ENCODE measurements at regions not wholly inside any gene's neighbourhood (a gene's known extent, or its start where the extent isn't known, plus 50 kb on each side); places are given as distances from the start of the nearest gene placed in this dataset.

DNA sequence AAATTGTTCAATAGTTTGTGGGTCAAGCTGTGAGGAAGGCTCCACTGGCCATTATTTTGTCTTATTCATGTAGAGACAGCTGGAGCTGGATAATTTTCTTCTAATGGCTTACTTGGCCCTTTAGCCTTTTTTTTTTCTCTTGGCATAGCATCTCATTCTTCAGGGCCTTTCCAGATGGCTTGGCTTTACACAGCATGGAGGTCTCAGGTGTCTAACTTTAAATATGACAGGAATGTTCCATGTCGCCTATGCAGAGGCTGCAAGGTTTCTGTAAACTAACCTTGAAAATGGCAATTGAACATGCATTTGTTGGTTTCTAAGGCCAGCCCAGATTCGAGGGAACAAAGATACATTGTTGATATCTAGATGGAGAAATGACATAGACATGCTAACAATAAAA, 247.9 kb upstream of the CNTN5 start:
- TF ChIP-seq, protein P1, sequence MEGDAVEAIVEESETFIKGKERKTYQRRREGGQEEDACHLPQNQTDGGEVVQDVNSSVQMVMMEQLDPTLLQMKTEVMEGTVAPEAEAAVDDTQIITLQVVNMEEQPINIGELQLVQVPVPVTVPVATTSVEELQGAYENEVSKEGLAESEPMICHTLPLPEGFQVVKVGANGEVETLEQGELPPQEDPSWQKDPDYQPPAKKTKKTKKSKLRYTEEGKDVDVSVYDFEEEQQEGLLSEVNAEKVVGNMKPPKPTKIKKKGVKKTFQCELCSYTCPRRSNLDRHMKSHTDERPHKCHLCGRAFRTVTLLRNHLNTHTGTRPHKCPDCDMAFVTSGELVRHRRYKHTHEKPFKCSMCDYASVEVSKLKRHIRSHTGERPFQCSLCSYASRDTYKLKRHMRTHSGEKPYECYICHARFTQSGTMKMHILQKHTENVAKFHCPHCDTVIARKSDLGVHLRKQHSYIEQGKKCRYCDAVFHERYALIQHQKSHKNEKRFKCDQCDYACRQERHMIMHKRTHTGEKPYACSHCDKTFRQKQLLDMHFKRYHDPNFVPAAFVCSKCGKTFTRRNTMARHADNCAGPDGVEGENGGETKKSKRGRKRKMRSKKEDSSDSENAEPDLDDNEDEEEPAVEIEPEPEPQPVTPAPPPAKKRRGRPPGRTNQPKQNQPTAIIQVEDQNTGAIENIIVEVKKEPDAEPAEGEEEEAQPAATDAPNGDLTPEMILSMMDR (IDR thresholded peaks at IDR 0.05; ENCODE audit: insufficient read depth, low read length, poor library complexity, severe bottlenecking): no peak
- Histone ChIP-seq H3K4me3 (ENCODE audit: low read depth, low read length) (no peak overlapping the region), H3K36me3 (ENCODE audit: control insufficient read depth, insufficient read depth, low read length) (no peaks in the 10 kb centered on the region), H3K27me3 (ENCODE audit: control insufficient read depth, insufficient read depth, low read length) (no peaks in the 10 kb centered on the region)
- no peak for DNase-seq (ENCODE audit: low read depth)

DNA sequence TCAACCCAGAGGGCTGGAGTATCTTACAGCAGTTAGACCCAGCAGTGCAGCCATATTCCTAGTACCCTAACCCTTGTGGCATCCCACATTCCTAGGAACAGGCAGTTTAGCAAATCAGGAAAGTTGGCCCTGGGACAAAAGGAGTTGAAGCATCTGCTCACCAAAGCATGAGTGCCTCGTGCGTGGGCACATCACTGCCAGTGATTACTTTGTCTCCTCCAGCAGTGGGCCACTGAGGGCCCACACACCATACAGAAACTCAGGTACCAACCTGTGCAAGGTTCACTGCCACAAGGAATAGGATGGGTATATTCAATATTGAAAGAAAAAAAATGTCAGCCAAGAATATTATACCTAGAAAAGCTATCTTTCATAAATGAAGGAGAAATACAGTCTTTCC, 227.5 kb upstream of the CNTN5 start:
- no peaks in the 10 kb centered on the region for H3K36me3 ChIP-seq (ENCODE audit: control insufficient read depth, insufficient read depth, low read length)
- no peak for DNase-seq (ENCODE audit: low read depth)
- no peak overlapping the region for H3K4me3 ChIP-seq (ENCODE audit: low read depth, low read length)
- no peaks in the 10 kb centered on the region for H3K27me3 ChIP-seq (ENCODE audit: control insufficient read depth, insufficient read depth, low read length)
- TF ChIP-seq, protein P1 (IDR thresholded peaks at IDR 0.05; ENCODE audit: insufficient read depth, low read length, poor library complexity, severe bottlenecking): no peak

DNA sequence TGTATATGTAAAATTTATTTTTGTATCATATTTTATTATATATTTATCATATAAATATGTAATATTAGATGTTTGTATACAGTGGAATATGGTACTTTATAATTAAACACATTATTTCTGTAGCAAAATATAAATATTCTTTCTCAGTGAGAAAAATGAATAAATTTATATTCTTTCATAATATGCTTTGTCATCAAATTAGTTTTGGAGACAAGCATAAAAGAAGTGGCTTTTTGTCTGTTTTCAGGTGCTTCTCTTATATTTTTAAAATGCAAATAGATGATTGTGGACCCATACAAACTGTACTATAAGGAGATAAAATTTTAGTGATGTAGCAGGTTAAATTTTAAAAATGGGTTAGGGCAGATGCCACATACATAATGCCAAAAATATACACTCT, 222.4 kb upstream of the CNTN5 start:
- no peaks in the 10 kb centered on the region for H3K36me3 ChIP-seq (ENCODE audit: control insufficient read depth, insufficient read depth, low read length)
- H3K4me3 ChIP-seq (ENCODE audit: low read depth, low read length): no peak overlapping the region
- DNase-seq (ENCODE audit: low read depth): no peak
- H3K27me3 ChIP-seq (ENCODE audit: control insufficient read depth, insufficient read depth, low read length): no peaks in the 10 kb centered on the region
- TF ChIP-seq, protein P1 (IDR thresholded peaks at IDR 0.05; ENCODE audit: insufficient read depth, low read length, poor library complexity, severe bottlenecking): no peak

DNA sequence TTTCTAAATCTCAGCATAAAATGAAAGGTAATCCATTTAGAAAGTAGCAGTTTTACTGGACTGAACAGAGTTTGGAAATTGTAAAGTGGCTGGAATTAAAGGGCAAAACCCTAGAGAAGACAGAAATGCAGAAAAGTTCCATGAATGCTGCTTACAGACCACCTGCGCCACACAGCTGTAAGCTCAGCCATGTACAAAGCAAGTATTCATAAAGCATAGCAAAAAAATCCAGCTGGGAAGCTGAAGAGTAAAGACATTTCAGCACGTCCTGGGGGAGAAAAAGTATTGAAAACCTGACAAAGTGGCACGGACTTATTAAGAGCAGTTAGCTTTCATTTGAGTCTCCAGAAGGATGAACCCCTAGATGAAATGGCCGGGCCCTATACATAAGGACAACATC, 220.1 kb upstream of the CNTN5 start:
- TF ChIP-seq, protein P1 (IDR thresholded peaks at IDR 0.05; ENCODE audit: insufficient read depth, low read length, poor library complexity, severe bottlenecking): no peak
- no peak overlapping the region for H3K4me3 ChIP-seq (ENCODE audit: low read depth, low read length)
- DNase-seq (ENCODE audit: low read depth): no peak
- H3K36me3 ChIP-seq (ENCODE audit: control insufficient read depth, insufficient read depth, low read length): no peaks in the 10 kb centered on the region
- H3K27me3 ChIP-seq (ENCODE audit: control insufficient read depth, insufficient read depth, low read length): no peaks in the 10 kb centered on the region

DNA sequence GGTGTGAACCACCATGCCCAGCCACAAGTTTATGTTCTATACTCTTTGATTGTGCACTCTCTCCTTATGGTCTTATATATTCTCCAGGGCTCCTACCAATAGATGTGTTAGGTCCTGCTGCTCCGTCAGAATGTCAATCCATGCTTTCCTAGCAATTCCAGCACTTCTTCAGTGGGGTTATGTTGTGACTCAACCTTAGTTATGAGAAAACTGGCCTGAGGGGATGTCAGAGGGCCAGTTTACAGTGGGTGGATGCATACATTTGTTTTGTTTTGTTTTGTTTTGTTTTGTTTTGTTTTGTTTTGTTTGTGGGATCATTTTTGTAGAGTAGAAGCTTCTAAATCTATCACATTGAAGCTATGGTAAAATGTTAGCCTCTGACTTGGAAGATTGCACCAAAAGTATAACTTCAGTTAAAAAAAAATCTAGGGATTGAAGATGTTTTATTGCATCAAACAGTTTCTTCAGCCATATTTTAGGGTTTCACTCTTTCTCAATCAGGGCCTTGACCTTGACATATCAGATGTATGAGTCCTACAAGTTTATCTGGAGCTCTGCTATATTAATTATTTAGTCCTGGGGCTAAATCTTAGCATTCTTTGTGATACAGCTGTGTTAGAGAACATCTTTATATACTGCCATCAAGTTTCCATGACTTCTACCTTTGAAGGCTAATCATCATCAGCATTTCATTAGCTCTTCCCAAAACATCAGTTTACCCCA, 191.6 kb upstream of the CNTN5 start:
- TF ChIP-seq, protein P1 (IDR thresholded peaks at IDR 0.05; ENCODE audit: insufficient read depth, low read length, poor library complexity, severe bottlenecking): no peak
- Histone ChIP-seq H3K4me3 (ENCODE audit: low read depth, low read length) (no peak overlapping the region), H3K36me3 (ENCODE audit: control insufficient read depth, insufficient read depth, low read length) (no peaks in the 10 kb centered on the region), H3K27me3 (ENCODE audit: control insufficient read depth, insufficient read depth, low read length) (no peaks in the 10 kb centered on the region)
- DNase-seq (ENCODE audit: low read depth): no peak

DNA sequence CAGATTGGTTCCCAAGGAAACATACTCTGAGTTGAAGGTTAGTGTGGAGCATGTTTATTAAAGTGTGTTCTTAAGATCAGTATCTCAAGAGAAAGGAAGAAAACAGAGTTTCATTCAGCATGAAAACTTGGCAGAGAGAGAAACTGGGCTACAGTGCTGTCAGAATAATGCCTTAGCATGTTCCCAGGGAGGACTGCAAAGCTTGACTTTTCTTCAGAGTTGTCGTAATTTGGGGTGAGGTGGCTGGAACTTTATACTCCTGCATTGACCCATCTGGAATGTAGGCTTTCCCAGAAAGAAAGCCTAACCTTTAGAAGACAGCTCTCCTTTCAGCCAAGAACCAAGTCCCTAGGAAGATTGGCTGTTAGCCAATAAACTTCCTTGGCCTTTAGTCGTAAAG, 190.8 kb upstream of the CNTN5 start:
- no peaks in the 10 kb centered on the region for H3K36me3 ChIP-seq (ENCODE audit: control insufficient read depth, insufficient read depth, low read length)
- no peak for DNase-seq (ENCODE audit: low read depth)
- no peaks in the 10 kb centered on the region for H3K27me3 ChIP-seq (ENCODE audit: control insufficient read depth, insufficient read depth, low read length)
- no peak overlapping the region for H3K4me3 ChIP-seq (ENCODE audit: low read depth, low read length)
- TF ChIP-seq, protein P1 (IDR thresholded peaks at IDR 0.05; ENCODE audit: insufficient read depth, low read length, poor library complexity, severe bottlenecking): no peak
